ENCODE measurements at regions not wholly inside any gene's neighbourhood (a gene's known extent, or its start where the extent isn't known, plus 50 kb on each side); places are given as distances from the start of the nearest gene placed in this dataset.

GRCh38 chr6:71103130-71103529 lies 146.3 kb upstream of the B3GAT2 start:
- TF ChIP-seq, protein P1, sequence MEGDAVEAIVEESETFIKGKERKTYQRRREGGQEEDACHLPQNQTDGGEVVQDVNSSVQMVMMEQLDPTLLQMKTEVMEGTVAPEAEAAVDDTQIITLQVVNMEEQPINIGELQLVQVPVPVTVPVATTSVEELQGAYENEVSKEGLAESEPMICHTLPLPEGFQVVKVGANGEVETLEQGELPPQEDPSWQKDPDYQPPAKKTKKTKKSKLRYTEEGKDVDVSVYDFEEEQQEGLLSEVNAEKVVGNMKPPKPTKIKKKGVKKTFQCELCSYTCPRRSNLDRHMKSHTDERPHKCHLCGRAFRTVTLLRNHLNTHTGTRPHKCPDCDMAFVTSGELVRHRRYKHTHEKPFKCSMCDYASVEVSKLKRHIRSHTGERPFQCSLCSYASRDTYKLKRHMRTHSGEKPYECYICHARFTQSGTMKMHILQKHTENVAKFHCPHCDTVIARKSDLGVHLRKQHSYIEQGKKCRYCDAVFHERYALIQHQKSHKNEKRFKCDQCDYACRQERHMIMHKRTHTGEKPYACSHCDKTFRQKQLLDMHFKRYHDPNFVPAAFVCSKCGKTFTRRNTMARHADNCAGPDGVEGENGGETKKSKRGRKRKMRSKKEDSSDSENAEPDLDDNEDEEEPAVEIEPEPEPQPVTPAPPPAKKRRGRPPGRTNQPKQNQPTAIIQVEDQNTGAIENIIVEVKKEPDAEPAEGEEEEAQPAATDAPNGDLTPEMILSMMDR (IDR thresholded peaks at IDR 0.05; ENCODE audit: borderline replicate concordance, control extremely low read depth, extremely low read depth, insufficient read depth, missing control alignments): no peak
- no peak for DNase-seq (ENCODE audit: low spot score)
- in situ Hi-C loops (cut with MboI; ENCODE audit: low sequenced_read_pairs, unreplicated experiment): no loop called here

DNA sequence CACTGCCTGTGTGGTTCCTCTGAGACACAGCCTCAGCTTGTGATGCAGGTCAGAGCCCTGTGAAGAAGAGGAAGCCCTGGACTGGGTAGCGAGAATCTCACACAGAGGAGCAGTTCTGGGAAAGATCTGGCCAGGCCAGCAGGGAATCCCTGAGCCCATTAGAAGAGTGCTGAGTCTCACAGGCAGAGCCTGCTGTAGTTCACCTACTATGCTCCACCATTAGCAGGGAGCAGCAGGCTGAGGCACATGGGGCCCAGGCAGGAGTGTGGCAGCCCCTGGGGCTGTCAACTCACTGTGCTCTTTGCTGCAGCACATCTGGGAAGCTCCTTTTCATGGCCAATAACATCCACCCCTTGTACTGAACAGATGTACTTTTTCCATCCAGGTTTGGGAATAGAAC lies 146.8 kb upstream of the B3GAT2 start:
- TF ChIP-seq, protein P1 (IDR thresholded peaks at IDR 0.05; ENCODE audit: borderline replicate concordance, control extremely low read depth, extremely low read depth, insufficient read depth, missing control alignments): no peak
- in situ Hi-C loops (cut with MboI; ENCODE audit: low sequenced_read_pairs, unreplicated experiment): no loop called here
- no peak for DNase-seq (ENCODE audit: low spot score)

DNA sequence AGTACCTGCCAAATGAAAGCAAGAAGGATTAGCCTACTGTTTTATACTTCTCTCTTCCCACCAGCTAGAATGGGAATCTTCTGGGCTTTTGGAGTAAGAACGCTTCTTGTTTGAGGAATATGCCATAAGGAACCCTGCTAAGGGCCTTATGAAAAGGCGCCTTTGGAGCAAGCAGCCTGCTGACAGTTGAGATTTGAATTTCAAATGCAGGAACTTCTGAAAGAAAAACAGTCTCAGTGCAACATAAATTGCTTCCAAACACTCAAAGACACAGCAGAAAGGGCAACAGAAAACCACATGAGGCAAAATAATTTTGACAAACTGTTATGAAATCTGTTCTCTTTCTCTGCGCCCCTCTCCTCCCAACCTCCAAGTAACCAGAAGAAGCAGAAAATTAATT lies 149.4 kb upstream of the B3GAT2 start:
- in situ Hi-C loops (cut with MboI; ENCODE audit: low sequenced_read_pairs, unreplicated experiment): no loop called here

DNA sequence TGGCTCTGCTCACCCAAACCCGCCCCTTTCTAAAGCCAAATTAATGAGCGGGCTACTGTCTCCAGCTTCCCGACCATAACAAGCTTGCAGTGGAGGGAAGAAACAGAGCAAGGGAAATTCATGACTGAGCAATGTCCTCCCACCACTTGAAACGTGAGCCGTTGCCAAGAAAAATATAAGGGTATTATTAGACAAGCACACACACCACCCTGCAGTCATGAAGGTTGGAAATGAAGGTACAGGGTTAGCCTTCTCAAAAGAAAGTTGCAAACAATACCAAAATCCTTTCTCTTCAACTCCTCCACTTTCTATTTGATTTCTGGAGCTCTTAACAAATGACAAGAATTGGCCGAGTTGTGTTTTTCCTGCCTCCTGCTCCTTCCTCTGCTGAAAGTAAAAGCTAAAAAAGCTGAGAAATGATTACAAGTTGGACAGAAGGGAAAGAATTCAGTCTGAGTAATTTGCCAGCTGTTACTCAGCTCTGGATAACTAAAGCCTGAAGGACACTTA lies 151.1 kb upstream of the B3GAT2 start:
- no peak for DNase-seq (ENCODE audit: low spot score)
- TF ChIP-seq, protein P1 (IDR thresholded peaks at IDR 0.05; ENCODE audit: borderline replicate concordance, control extremely low read depth, extremely low read depth, insufficient read depth, missing control alignments): no peak
- in situ Hi-C loops (cut with MboI; ENCODE audit: low sequenced_read_pairs, unreplicated experiment): no loop called here

More for the DNA sequence above, 149.4 kb upstream of the B3GAT2 start:
- no peak for DNase-seq (ENCODE audit: low spot score)
- TF ChIP-seq, protein P1 (IDR thresholded peaks at IDR 0.05; ENCODE audit: borderline replicate concordance, control extremely low read depth, extremely low read depth, insufficient read depth, missing control alignments): no peak

DNA sequence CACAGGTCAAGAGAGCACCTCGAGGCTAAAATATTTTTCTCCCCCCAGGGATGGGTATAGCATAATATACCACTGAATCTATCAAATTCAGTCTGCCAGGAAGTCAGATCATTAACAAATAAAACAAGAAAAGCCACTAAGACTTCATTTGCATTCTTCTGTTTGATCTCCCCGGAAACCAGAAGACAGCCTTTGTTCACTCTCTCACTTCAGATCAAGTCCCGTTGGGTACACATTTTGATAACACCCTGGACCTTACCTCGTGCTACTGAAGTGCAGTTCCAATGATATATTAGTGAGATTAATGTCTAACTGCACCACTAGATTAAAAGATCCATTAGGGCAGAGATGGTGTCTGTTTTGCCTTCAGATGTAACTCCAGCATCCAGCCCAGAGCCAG lies 157.7 kb upstream of the B3GAT2 start:
- TF ChIP-seq, protein P1 (IDR thresholded peaks at IDR 0.05; ENCODE audit: borderline replicate concordance, control extremely low read depth, extremely low read depth, insufficient read depth, missing control alignments): no peak
- DNase-seq (ENCODE audit: low spot score): no peak
- in situ Hi-C loops (cut with MboI; ENCODE audit: low sequenced_read_pairs, unreplicated experiment): no loop called here

DNA sequence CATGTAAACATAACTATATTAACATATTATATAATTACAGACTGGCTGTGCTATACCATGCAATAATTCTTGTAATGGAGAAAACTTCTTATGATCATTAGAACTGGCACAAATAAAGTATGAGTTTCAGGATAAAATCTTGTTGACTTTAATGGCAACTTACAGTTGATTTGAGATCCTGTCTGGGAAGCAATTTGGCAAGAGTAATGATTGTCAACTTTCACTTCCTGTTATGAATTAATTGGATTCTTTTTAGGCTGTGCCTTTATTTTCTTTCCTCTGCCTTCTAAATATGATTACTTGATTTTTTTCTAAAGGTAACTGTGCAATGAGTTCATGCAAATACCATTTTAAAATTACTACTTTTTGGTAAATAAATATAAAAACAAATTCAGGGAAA lies 158.1 kb upstream of the B3GAT2 start:
- DNase-seq (ENCODE audit: low spot score): no peak
- in situ Hi-C loops (cut with MboI; ENCODE audit: low sequenced_read_pairs, unreplicated experiment): no loop called here
- TF ChIP-seq, protein P1 (IDR thresholded peaks at IDR 0.05; ENCODE audit: borderline replicate concordance, control extremely low read depth, extremely low read depth, insufficient read depth, missing control alignments): no peak

- in situ Hi-C loops (cut with MboI; ENCODE audit: low sequenced_read_pairs, unreplicated experiment): no loop called here
- DNase-seq (ENCODE audit: low spot score): no peak
- TF ChIP-seq, protein P1 (IDR thresholded peaks at IDR 0.05; ENCODE audit: borderline replicate concordance, control extremely low read depth, extremely low read depth, insufficient read depth, missing control alignments): no peak
Observed at GRCh38 chr6:71119560-71119959, 162.7 kb upstream of the B3GAT2 start.

All from GM13976 (cell line).